RCC 7860 (cell line): ENCODE measurements at regions not wholly inside any gene's neighbourhood (a gene's known extent, or its start where the extent isn't known, plus 50 kb on each side); places are given as distances from the start of the nearest gene placed in this dataset.
"Not testable (repeated sequence)": the region's sequence is repeated elsewhere in the genome, so short reads cannot be mapped to it uniquely, and the experiment has no call there.

Source experiments
- DNase-seq: peaks from one replicate; pipeline ENCODE4 v3.0.0-alpha.2; 2015; ENCODE audit warnings: low spot score
- FAIRE-seq: peaks from 2 replicates; lab custom pipeline; 2012; peaks lifted over from hg19 to GRCh38; lab: Jason Lieb, UNC

GRCh38 chr6:51456282-51456681 is 631.1 kb downstream of the PKHD1 start:
- FAIRE-seq (no peak), DNase-seq (no peak)

- FAIRE-seq (no peak), DNase-seq (no peak)
These were observed 627.5 kb downstream of the PKHD1 start for GRCh38 chr6:51459958-51460357.

- DNase-seq (no peak), FAIRE-seq (no peak)
These were observed 624.5 kb downstream of the PKHD1 start for GRCh38 chr6:51462896-51463295.

- DNase-seq (no peak), FAIRE-seq (no peak)
These were observed 624.1 kb downstream of the PKHD1 start for GRCh38 chr6:51463321-51463720.

- DNase-seq, result no peak
- FAIRE-seq, result no peak
These were observed 622.5 kb downstream of the PKHD1 start for GRCh38 chr6:51464956-51465355.

GRCh38 chr6:51466427-51466826 is 621.0 kb downstream of the PKHD1 start:
- DNase-seq (no peak), FAIRE-seq (no peak)

GRCh38 chr6:51467231-51467952 is 620.0 kb downstream of the PKHD1 start:
- FAIRE-seq (no peak), DNase-seq (no peak)

- no peak for DNase-seq
- FAIRE-seq, result no peak
These were observed 618.7 kb downstream of the PKHD1 start for GRCh38 chr6:51468704-51469103.

GRCh38 chr6:51472745-51473487 is 614.5 kb downstream of the PKHD1 start:
- no peak for FAIRE-seq

GRCh38 chr6:51474022-51474975 is 613.1 kb downstream of the PKHD1 start:
- FAIRE-seq (no peak), DNase-seq (no peak)

More at GRCh38 chr6:51472745-51473487, 614.5 kb downstream of the PKHD1 start:
- DNase-seq, result no peak

GRCh38 chr6:51477711-51478311 is 609.6 kb downstream of the PKHD1 start:
- FAIRE-seq, result no peak
- DNase-seq, result no peak

- FAIRE-seq (no peak), DNase-seq (no peak)
These were observed 608.1 kb downstream of the PKHD1 start for GRCh38 chr6:51479296-51479695.

- DNase-seq, result no peak
- no peak for FAIRE-seq
These were observed 607.4 kb downstream of the PKHD1 start for GRCh38 chr6:51480040-51480439.

- not testable (repeated sequence) for FAIRE-seq, DNase-seq
These were observed 601.5 kb downstream of the PKHD1 start for GRCh38 chr6:51485869-51486268.

GRCh38 chr6:51487937-51488336 is 599.5 kb downstream of the PKHD1 start:
- DNase-seq (no peak), FAIRE-seq (no peak)

- FAIRE-seq, result no peak
- DNase-seq, result no peak
These were observed 598.3 kb downstream of the PKHD1 start for GRCh38 chr6:51489133-51489532.

- no peak for DNase-seq
- no peak for FAIRE-seq
These were observed 597.3 kb downstream of the PKHD1 start for GRCh38 chr6:51490101-51490500.

- FAIRE-seq (no peak), DNase-seq (no peak)
These were observed 593.1 kb downstream of the PKHD1 start for GRCh38 chr6:51494342-51494741.

- FAIRE-seq (no peak), DNase-seq (no peak)
These were observed 592.3 kb downstream of the PKHD1 start for GRCh38 chr6:51495096-51495495.

- DNase-seq (no peak), FAIRE-seq (no peak)
These were observed 591.6 kb downstream of the PKHD1 start for GRCh38 chr6:51495610-51496396.
